Panc1 (cell line): ENCODE measurements at regions not wholly inside any gene's neighbourhood (a gene's known extent, or its start where the extent isn't known, plus 50 kb on each side); places are given as distances from the start of the nearest gene placed in this dataset.

Experiments
- CTCF ChIP-seq: fragments of 450-650 bp; IDR thresholded peaks from 2 replicates; pipeline ENCODE4 v1.5.1; 2017; ENCODE audit warnings: mild to moderate bottlenecking
- POLR2AphosphoS5 ChIP-seq: IDR thresholded peaks from 2 replicates; pipeline ENCODE4 v1.6.1; 2012; ENCODE audit warnings: mild to moderate bottlenecking, low read depth, low read length, moderate library complexity

- TF ChIP-seq CTCF = no peak
- no peak for TF ChIP-seq POLR2AphosphoS5
These were observed 217.2 kb downstream of the BCAS1 start for GRCh38 chr20:53853111-53853713.
